K562 (cell line): ENCODE measurements at regions not wholly inside any gene's neighbourhood (a gene's known extent, or its start where the extent isn't known, plus 50 kb on each side); places are given as distances from the start of the nearest gene placed in this dataset.

ENCODE experiments used
- ATAC-seq: fragments of 200-7000 bp; cut with Tn5 transposase; 3 replicates; pipeline ENCODE4 v1.9.1; 2020; ENCODE audit warnings: moderate library complexity
- BruUV-seq: library from RNA; stranded (reverse); fragments of 400-500 nt; replicated peaks from 2 replicates; lab custom pipeline; 2021; lab: Mats Ljungman, UMichigan
- CTCF ChIA-PET: fragments of 300-600 bp; formaldehyde crosslinking; extraction: SDS; loops from one replicate; lab custom pipeline; 2021; ENCODE audit warnings: low intra/inter-chr PET ratio; lab: Yijun Ruan, JAX
- POLR2A ChIA-PET: fragments of 300-600, 350-650 bp; sonication (Branson Sonifier 250); formaldehyde crosslinking; extraction: SDS; loops from one replicate; lab custom pipeline; 2021; ENCODE audit warnings: antibody characterized with exemption, inconsistent platforms; lab: Yijun Ruan, JAX
- DNase-seq, 4 experiments: peaks; one replicate each; pipeline versions ENCODE4 v3.0.0 to v3.0.0-alpha.2; 2011 to 2018; ENCODE audit warnings: low spot score in 3 of 4, mixed read lengths in 3 of 4; ENCODE audit errors: extremely low read depth in 1 of 4
- FAIRE-seq: peaks from 2 replicates; lab custom pipeline; 2011; peaks lifted over from hg19 to GRCh38; lab: Jason Lieb, UNC
- H2AFZ ChIP-seq: 2 replicates; pipeline ENCODE4 v1.6.0; 2011; ENCODE audit warnings: low read depth, low read length, control low read depth, inconsistent platforms
- H3K27ac ChIP-seq: fragments of 200-600 bp; 3 replicates; pipeline ENCODE4 v1.8.0; 2011; ENCODE audit warnings: low read depth, mild to moderate bottlenecking, control low read depth, inconsistent platforms, low read length, moderate library complexity, mixed read lengths; ENCODE audit errors: extremely low read depth
- H3K27me3 ChIP-seq, 2 experiments: fragments of 300-600 bp in 1 of 2; 2 replicates in 1 of 2; 3 replicates in 1 of 2; pipeline versions ENCODE4 v1.6.0 to v1.8.0; 2011; ENCODE audit warnings: inconsistent platforms in 2 of 2, low read length in 2 of 2, mild to moderate bottlenecking in 1 of 2, mixed read lengths in 1 of 2, moderate library complexity in 1 of 2; ENCODE audit not compliant: control insufficient read depth in 2 of 2, insufficient read depth in 2 of 2
- H3K36me3 ChIP-seq: fragments of 300-600 bp; 3 replicates; pipeline ENCODE4 v1.8.0; 2011; ENCODE audit warnings: mild to moderate bottlenecking, low read length, inconsistent platforms; ENCODE audit not compliant: control insufficient read depth, insufficient read depth
- H3K4me1 ChIP-seq, 2 experiments: fragments of 200-600 bp in 1 of 2; replicated peaks in 1 of 2; 2 replicates in 1 of 2; 3 replicates in 1 of 2; pipeline versions ENCODE4 v1.5.1 to v1.8.0; 2011; ENCODE audit warnings: inconsistent platforms in 2 of 2, low read length in 2 of 2, mild to moderate bottlenecking in 1 of 2, mixed read lengths in 1 of 2, moderate library complexity in 1 of 2; ENCODE audit not compliant: control insufficient read depth in 2 of 2, insufficient read depth in 2 of 2
- H3K4me2 ChIP-seq: 2 replicates; pipeline ENCODE4 v1.6.1; 2011; ENCODE audit warnings: low read length, control low read depth, inconsistent platforms, mixed read lengths; ENCODE audit not compliant: insufficient read depth
- H3K4me3 ChIP-seq: fragments of 200-600 bp; sonication (generic), shearing (Covaris generic); 2 replicates; pipeline ENCODE4 v1.5.1; 2016; ENCODE audit warnings: control low read depth, inconsistent platforms
- H3K79me2 ChIP-seq: fragments of 200-600 bp; 3 replicates; pipeline ENCODE4 v1.8.0; 2011; ENCODE audit warnings: low read length, inconsistent platforms; ENCODE audit not compliant: control insufficient read depth, insufficient read depth
- H3K9ac ChIP-seq, 2 experiments: 2 replicates each; pipeline versions ENCODE4 v1.6.0 to v1.6.1; 2011; ENCODE audit warnings: low read depth in 2 of 2, low read length in 2 of 2, control low read depth in 1 of 2, inconsistent platforms in 1 of 2, mild to moderate bottlenecking in 1 of 2, mixed read lengths in 1 of 2; ENCODE audit not compliant: insufficient read depth in 1 of 2
- H3K9me1 ChIP-seq: one replicate; pipeline ENCODE4 v1.6.0; 2011; ENCODE audit warnings: inconsistent platforms, mild to moderate bottlenecking, low read length, moderate library complexity; ENCODE audit not compliant: control insufficient read depth, insufficient read depth
- H3K9me3 ChIP-seq: replicated peaks from 2 replicates; pipeline ENCODE4 v1.5.1; 2011; ENCODE audit warnings: low read depth, low read length, inconsistent platforms; ENCODE audit not compliant: control insufficient read depth, insufficient read depth
- H4K20me1 ChIP-seq: replicated peaks from 2 replicates; pipeline ENCODE4 v1.6.1; 2011; ENCODE audit warnings: low read length, inconsistent platforms, mixed read lengths; ENCODE audit not compliant: control insufficient read depth, insufficient read depth
- ATF4 ChIP-seq: fragments of 450-650 bp; formaldehyde crosslinking; IDR thresholded peaks from 2 replicates; pipeline ENCODE4 v1.4.0; 2022; ENCODE audit warnings: mild to moderate bottlenecking, moderate library complexity
- HNRNPH1 ChIP-seq: fragments of 200-400 bp; formaldehyde crosslinking; optimal IDR thresholded peaks from 2 replicates; pipeline ENCODE3; 2017; ENCODE audit warnings: low read depth, mild to moderate bottlenecking, low read length, moderate library complexity
- MED1 ChIP-seq: sonication (generic); formaldehyde crosslinking; IDR thresholded peaks from 2 replicates; pipeline ENCODE4 v1.8.1; 2023; ENCODE audit warnings: missing genetic modification reagents, borderline replicate concordance
- MYC ChIP-seq, 2 experiments: fragments of 250-450 bp in 1 of 2; sonication (Bioruptor Pico) in 1 of 2; IDR thresholded peaks; 2 replicates each; pipeline versions ENCODE4 v1.5.1 to v1.6.1; 2012 to 2021; ENCODE audit warnings: low read depth in 2 of 2, borderline replicate concordance in 1 of 2, improper control_type of control experiment in 1 of 2, low read length in 1 of 2, mild to moderate bottlenecking in 1 of 2, moderate library complexity in 1 of 2
- NFE2 ChIP-seq: IDR thresholded peaks from 2 replicates; pipeline ENCODE4 v1.6.1; 2014; ENCODE audit warnings: antibody characterized with exemption, low read depth
- NKRF ChIP-seq: fragments of 450-650 bp; IDR thresholded peaks from 2 replicates; pipeline ENCODE4 v1.6.1; 2016; ENCODE audit warnings: borderline replicate concordance
- PHF8 ChIP-seq: fragments of 200-600 bp; sonication (generic); IDR thresholded peaks from 2 replicates; pipeline ENCODE4 v1.6.1; 2012; ENCODE audit warnings: mixed run types, mild to moderate bottlenecking, inconsistent platforms, low read length, moderate library complexity, borderline replicate concordance
- PRMT5 ChIP-seq: sonication (generic); formaldehyde crosslinking; IDR thresholded peaks from 2 replicates; pipeline ENCODE4 v1.5.0; 2020; ENCODE audit warnings: missing genetic modification reagents
- RB1 ChIP-seq: fragments of 450-650 bp; IDR thresholded peaks from 2 replicates; pipeline ENCODE4 v1.6.1; 2017; ENCODE audit warnings: low read depth, mild to moderate bottlenecking
- SIRT6 ChIP-seq: IDR thresholded peaks from one replicate; pipeline ENCODE4 v1.6.1; 2012; ENCODE audit warnings: low read depth, mild to moderate bottlenecking, control low read depth, inconsistent platforms, low read length, moderate library complexity
- TCF7 ChIP-seq: sonication (generic); IDR thresholded peaks from 2 replicates; pipeline ENCODE4 v1.6.1; 2016; ENCODE audit warnings: antibody characterized with exemption, borderline replicate concordance
- ZSCAN29 ChIP-seq: fragments of 450-650 bp; IDR thresholded peaks from 2 replicates; pipeline ENCODE4 v1.6.1; 2017
- WGBS: fragments of 100-300 bp; shearing (Covaris generic); methylation state at CpG from one replicate; pipeline ENCODE4 v1.1.6; 2016; ENCODE audit warnings: low coverage, mixed read lengths; ENCODE audit not compliant: insufficient coverage; ENCODE audit errors: missing lambda C conversion rate; 5-methylcytosine and 5-hydroxymethylcytosine counted together
- in situ Hi-C: fragments of 300-500 bp; cut with MboI; formaldehyde crosslinking; loops from 4 replicates; pipeline ENCODE4 v1.15.0; 2018; ENCODE audit warnings: inconsistent platforms, mixed read lengths
- intact Hi-C: fragments of 100-400 bp; cut with micrococcal nuclease; formaldehyde crosslinking; loops from 2 replicates; pipeline ENCODE4 v1.14.2; 2022
- TF ChIP-seq, protein P1 (sequence below): fragments of 250-450 bp; sonication (Bioruptor Pico); IDR thresholded peaks from 2 replicates; pipeline ENCODE4 v1.8.0; 2021; ENCODE audit warnings: borderline replicate concordance, mild to moderate bottlenecking, moderate library complexity; ENCODE audit not compliant: poor library complexity, severe bottlenecking

DNA sequence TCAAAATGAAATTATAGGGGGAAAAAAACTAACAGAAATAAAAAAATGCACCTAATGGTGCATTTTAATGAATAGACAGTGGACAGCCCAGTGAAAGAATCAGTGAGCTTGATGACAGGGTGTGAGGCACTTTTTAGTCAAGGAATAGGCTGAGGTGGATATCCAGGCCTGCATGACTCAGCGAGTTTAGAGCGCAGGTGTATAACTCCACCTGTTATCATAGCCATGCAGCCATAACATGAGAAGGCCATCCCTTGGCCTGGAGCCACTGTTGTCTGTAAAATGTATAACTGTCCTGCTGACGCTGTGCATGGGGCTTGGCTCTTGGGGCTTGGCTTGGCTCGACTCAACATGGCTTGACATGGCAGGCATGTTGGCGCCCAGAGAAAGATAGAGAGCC lies 331.5 kb upstream of the NOX3 start:
- no TSS peak for BruUV-seq
- Histone ChIP-seq H3K36me3 (no peaks in the 10 kb centered on the region), H3K4me2 (no peak overlapping the region), H3K27ac (no peak overlapping the region), H3K27me3 (no peaks in the 10 kb centered on the region), H3K9me1 (no peaks in the 10 kb centered on the region), H3K9ac (no peak overlapping the region), H3K4me3 (no peak overlapping the region), H2AFZ (no peak overlapping the region), H4K20me1 (no peaks in the 10 kb centered on the region), H3K9me3 (no peaks in the 10 kb centered on the region), H3K4me1 (no peaks in the 10 kb centered on the region), H3K79me2 (no peaks in the 10 kb centered on the region)
- ChIA-PET CTCF (no interaction called here), POLR2A (no interaction called here)
- ATAC-seq (no peak), FAIRE-seq (no peak), DNase-seq (no peak)
- peak; percentile 9; the same call in 1 of the 2 replicates for TF ChIP-seq NFE2
- no peak for TF ChIP-seq HNRNPH1
- intact Hi-C loops (no loop called here), in situ Hi-C loops (no loop called here)
- WGBS, result 7% methylated on average over 5 of the region's 5 CpGs

- in situ Hi-C loops, result no loop called here
- H3K9me1 ChIP-seq, result no peaks in the 10 kb centered on the region
- H3K4me2 ChIP-seq, result no peak overlapping the region
- no peak overlapping the region for H3K9ac ChIP-seq
- 0% methylated on average over 1 of the region's 1 CpG for WGBS
- DNase-seq (no peak), FAIRE-seq (no peak), ATAC-seq (no peak)
- H3K27me3 ChIP-seq, result no peaks in the 10 kb centered on the region
- no peaks in the 10 kb centered on the region for H3K36me3 ChIP-seq
- intact Hi-C loops, result no loop called here
- no peak overlapping the region for H3K4me3 ChIP-seq
- no peaks in the 10 kb centered on the region for H3K79me2 ChIP-seq
- no peaks in the 10 kb centered on the region for H3K9me3 ChIP-seq
- no peak overlapping the region for H3K27ac ChIP-seq
- no peak overlapping the region for H2AFZ ChIP-seq
- no peaks in the 10 kb centered on the region for H3K4me1 ChIP-seq
- POLR2A ChIA-PET, result no interaction called here
- no peaks in the 10 kb centered on the region for H4K20me1 ChIP-seq
- no TSS peak for BruUV-seq
- CTCF ChIA-PET, result no interaction called here
- TF ChIP-seq PHF8 (no peak), RB1 (no peak), NKRF (no peak), MYC (IDR thresholded peaks at IDR 0.05; ENCODE audit: low read depth, low read length) (no peak), MYC (CRISPR knock-in tag; IDR thresholded peaks at IDR 0.05; ENCODE audit: borderline replicate concordance, low read depth) (no peak), TCF7 (no peak), PRMT5 (CRISPR knock-in tag) (no peak), ATF4 (CRISPR knock-in tag) (no peak), SIRT6 (no peak), MED1 (CRISPR knock-in tag) (no peak), ZSCAN29 (no peak)
- TF ChIP-seq, protein P1, sequence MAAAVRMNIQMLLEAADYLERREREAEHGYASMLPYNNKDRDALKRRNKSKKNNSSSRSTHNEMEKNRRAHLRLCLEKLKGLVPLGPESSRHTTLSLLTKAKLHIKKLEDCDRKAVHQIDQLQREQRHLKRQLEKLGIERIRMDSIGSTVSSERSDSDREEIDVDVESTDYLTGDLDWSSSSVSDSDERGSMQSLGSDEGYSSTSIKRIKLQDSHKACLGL (CRISPR knock-in tag), result no peak
Measured at GRCh38 chr6:155786528-155786927, 330.9 kb upstream of the NOX3 start.
